GM12878 (cell line): ENCODE measurements at regions not wholly inside any gene's neighbourhood (a gene's known extent, or its start where the extent isn't known, plus 50 kb on each side); places are given as distances from the start of the nearest gene placed in this dataset.

ENCODE experiments used
- ATAC-seq: fragments of 200-7000 bp; cut with Tn5 transposase; 3 replicates; pipeline ENCODE4 v1.9.1; 2020; ENCODE audit warnings: mild to moderate bottlenecking, moderate library complexity
- BruUV-seq: library from RNA; stranded (reverse); fragments of 400-500 nt; replicated peaks from 2 replicates; lab custom pipeline; 2021; lab: Mats Ljungman, UMichigan
- CTCF ChIA-PET: fragments of 300-600 bp; sonication (Branson Sonifier 250); formaldehyde crosslinking; extraction: SDS; loops from one replicate; lab custom pipeline; 2021; ENCODE audit warnings: inconsistent platforms; lab: Yijun Ruan, JAX
- POLR2A ChIA-PET: fragments of 350-600 bp; formaldehyde crosslinking; extraction: SDS; loops from one replicate; lab custom pipeline; 2021; ENCODE audit warnings: inconsistent platforms; lab: Charles Lee
- RAD21 ChIA-PET: fragments of 300-600 bp; sonication (Branson Sonifier 250); formaldehyde crosslinking; loops from one replicate; lab custom pipeline; 2023; ENCODE audit warnings: antibody characterized with exemption; ENCODE audit not compliant: unreplicated experiment; lab: Charles Lee
- SMC1A ChIA-PET: fragments of 300-600 bp; sonication (Branson Sonifier 250); formaldehyde crosslinking; loops from one replicate; lab custom pipeline; 2023; ENCODE audit not compliant: unreplicated experiment, uncharacterized antibody; lab: Charles Lee
- DNase-seq: peaks from one replicate; pipeline ENCODE4 v3.0.0-alpha.2; 2011; ENCODE audit warnings: low read depth, low spot score
- FAIRE-seq: peaks from 3 replicates; lab custom pipeline; 2011; peaks lifted over from hg19 to GRCh38; lab: Jason Lieb, UNC
- H2AFZ ChIP-seq: 2 replicates; pipeline ENCODE4 v1.6.0; 2011; ENCODE audit warnings: low read depth, low read length, control low read depth; ENCODE audit not compliant: control insufficient read depth
- H3K27ac ChIP-seq: 2 replicates; pipeline ENCODE4 v1.5.1; 2011; ENCODE audit warnings: control low read depth; ENCODE audit not compliant: control insufficient read depth, insufficient read depth
- H3K27me3 ChIP-seq, 2 experiments: replicated peaks in 1 of 2; 2 replicates each; pipeline versions ENCODE4 v1.6.0 to v1.6.1; 2011; ENCODE audit warnings: low read length in 1 of 2; ENCODE audit not compliant: control insufficient read depth in 2 of 2, insufficient read depth in 2 of 2
- H3K36me3 ChIP-seq, 2 experiments: 2 replicates each; pipeline ENCODE4 v1.5.1; 2011; ENCODE audit warnings: low read length in 1 of 2; ENCODE audit not compliant: control insufficient read depth in 2 of 2, insufficient read depth in 2 of 2
- H3K4me1 ChIP-seq: 2 replicates; pipeline ENCODE4 v1.6.1; 2011; ENCODE audit warnings: mild to moderate bottlenecking, low read length, moderate library complexity, mixed read lengths; ENCODE audit not compliant: control insufficient read depth, insufficient read depth
- H3K4me2 ChIP-seq: 2 replicates; pipeline ENCODE4 v1.6.0; 2011; ENCODE audit warnings: control low read depth; ENCODE audit not compliant: control insufficient read depth, insufficient read depth
- H3K4me3 ChIP-seq: fragments of 200-600 bp; sonication (generic); 2 replicates; pipeline ENCODE4 v1.5.1; 2016
- H3K79me2 ChIP-seq: 2 replicates; pipeline ENCODE4 v1.6.0; 2011; ENCODE audit warnings: low read length; ENCODE audit not compliant: control insufficient read depth, insufficient read depth
- H3K9ac ChIP-seq: 2 replicates; pipeline ENCODE4 v1.8.0; 2011; ENCODE audit warnings: low read length, control low read depth, mixed read lengths; ENCODE audit not compliant: control insufficient read depth, insufficient read depth
- H3K9me3 ChIP-seq: replicated peaks from 3 replicates; pipeline ENCODE4 v1.5.1; 2011; ENCODE audit warnings: mild to moderate bottlenecking, low read length; ENCODE audit not compliant: control insufficient read depth, insufficient read depth
- H4K20me1 ChIP-seq: 2 replicates; pipeline ENCODE4 v1.6.0; 2011; ENCODE audit not compliant: control insufficient read depth, insufficient read depth
- ASH2L ChIP-seq: fragments of 300-600, 200-600 bp; sonication (generic); IDR thresholded peaks from 2 replicates; pipeline ENCODE4 v1.6.1; 2017; ENCODE audit warnings: low read depth, mild to moderate bottlenecking, borderline replicate concordance
- BCLAF1 ChIP-seq: fragments of 450-650 bp; IDR thresholded peaks from 2 replicates; pipeline ENCODE4 v1.6.1; 2017; ENCODE audit warnings: antibody characterized with exemption, mild to moderate bottlenecking, moderate library complexity
- E4F1 ChIP-seq: fragments of 450-650 bp; IDR thresholded peaks from 2 replicates; pipeline ENCODE4 v1.6.1; 2018; ENCODE audit warnings: borderline replicate concordance, mild to moderate bottlenecking; ENCODE audit not compliant: partially characterized antibody
- ETV6 ChIP-seq, 2 experiments: fragments of 450-650 bp in 1 of 2; IDR thresholded peaks in 1 of 2; conservative IDR thresholded peaks in 1 of 2; 2 replicates each; pipeline ENCODE4 v1.6.1; 2014; ENCODE audit warnings: antibody characterized with exemption in 1 of 2, borderline replicate concordance in 1 of 2, low read depth in 1 of 2, mild to moderate bottlenecking in 1 of 2, moderate library complexity in 1 of 2
- LARP7 ChIP-seq: fragments of 450-650 bp; IDR thresholded peaks from 2 replicates; pipeline ENCODE4 v1.6.1; 2017; ENCODE audit warnings: mild to moderate bottlenecking
- NBN ChIP-seq: fragments of 450-650 bp; IDR thresholded peaks from 2 replicates; pipeline ENCODE4 v1.6.1; 2016
- PAX5 ChIP-seq: IDR thresholded peaks from 2 replicates; pipeline ENCODE4 v1.6.1; 2011; ENCODE audit warnings: low read depth, low read length, borderline replicate concordance
- PKNOX1 ChIP-seq: fragments of 450-650 bp; IDR thresholded peaks from 2 replicates; pipeline ENCODE4 v1.6.1; 2016; ENCODE audit warnings: mild to moderate bottlenecking
- SMC3 ChIP-seq: IDR thresholded peaks from 2 replicates; pipeline ENCODE4 v1.6.1; 2011; ENCODE audit warnings: low read length, improper control_type of control experiment, borderline replicate concordance
- SUPT20H ChIP-seq: IDR thresholded peaks from 2 replicates; pipeline ENCODE4 v1.6.1; 2011; ENCODE audit warnings: low read depth, mild to moderate bottlenecking, low read length, moderate library complexity, borderline replicate concordance; ENCODE audit not compliant: control insufficient read depth
- ZNF622 ChIP-seq: fragments of 450-650 bp; IDR thresholded peaks from 2 replicates; pipeline ENCODE4 v1.6.1; 2017; ENCODE audit warnings: mild to moderate bottlenecking, inconsistent platforms
- WGBS: methylation state at CpG from one replicate; pipeline ENCODE4 v1.1.6; 2016; ENCODE audit warnings: low lambda C conversion rate; ENCODE audit not compliant: insufficient replicate concordance, insufficient coverage; ENCODE audit errors: missing lambda C conversion rate; 5-methylcytosine and 5-hydroxymethylcytosine counted together
- in situ Hi-C: fragments of 300-500 bp; cut with MboI; formaldehyde crosslinking; loops from 9 replicates; pipeline ENCODE4 v1.14.3; 2018; ENCODE audit warnings: mixed read lengths
- intact Hi-C: fragments of 100-400 bp; cut with micrococcal nuclease; formaldehyde crosslinking; loops from one replicate; pipeline ENCODE4 v1.14.2; 2022; ENCODE audit not compliant: unreplicated experiment
- TF ChIP-seq, protein P1 (sequence below): fragments of 450-650 bp; formaldehyde crosslinking; IDR thresholded peaks from 2 replicates; pipeline ENCODE4 v1.5.0; 2022; ENCODE audit warnings: mild to moderate bottlenecking, missing genetic modification characterization

- no peak for TF ChIP-seq ETV6 (conservative IDR thresholded peaks at IDR 0.05 in 1 of 2, IDR thresholded peaks at IDR 0.05 in 1 of 2; ENCODE audit: borderline replicate concordance in 1 of 2, low read depth in 1 of 2)
- TF ChIP-seq NBN, result no peak
- no peak for TF ChIP-seq ZNF622
- TF ChIP-seq, all 136 proteins: peak for 0
Observed at GRCh38 chr20:60528141-60528540, 569.9 kb downstream of the CDH26 start (continued).

GRCh38 chr20:60529149-60529548 lies 570.9 kb downstream of the CDH26 start:
- no peaks in the 10 kb centered on the region for H3K36me3 ChIP-seq
- no TSS peak for BruUV-seq
- ChIA-PET RAD21 (no interaction called here), SMC1A (no interaction called here), CTCF (no interaction called here), POLR2A (no interaction called here)
- no peaks in the 10 kb centered on the region for H3K79me2 ChIP-seq
- H3K27ac ChIP-seq, result no peak overlapping the region
- in situ Hi-C loops, result no loop called here
- no peaks in the 10 kb centered on the region for H3K27me3 ChIP-seq
- WGBS, result 21% methylated on average over 5 of the region's 5 CpGs
- H4K20me1 ChIP-seq, result no peaks in the 10 kb centered on the region
- no peak overlapping the region for H3K4me2 ChIP-seq
- H3K4me3 ChIP-seq, result no peak overlapping the region
- DNase-seq (no peak), ATAC-seq (no peak), FAIRE-seq (no peak)
- intact Hi-C loops, result no loop called here
- no peak overlapping the region for H2AFZ ChIP-seq
- no peaks in the 10 kb centered on the region for H3K4me1 ChIP-seq
- H3K9ac ChIP-seq, result no peak overlapping the region
- no peaks in the 10 kb centered on the region; the same call in 2 of the 3 replicates for H3K9me3 ChIP-seq
- TF ChIP-seq PKNOX1 (no peak), LARP7 (no peak), SUPT20H (no peak), PAX5 (no peak), BCLAF1 (no peak), ASH2L (no peak), E4F1 (no peak), SMC3 (no peak)
- TF ChIP-seq, protein P1, sequence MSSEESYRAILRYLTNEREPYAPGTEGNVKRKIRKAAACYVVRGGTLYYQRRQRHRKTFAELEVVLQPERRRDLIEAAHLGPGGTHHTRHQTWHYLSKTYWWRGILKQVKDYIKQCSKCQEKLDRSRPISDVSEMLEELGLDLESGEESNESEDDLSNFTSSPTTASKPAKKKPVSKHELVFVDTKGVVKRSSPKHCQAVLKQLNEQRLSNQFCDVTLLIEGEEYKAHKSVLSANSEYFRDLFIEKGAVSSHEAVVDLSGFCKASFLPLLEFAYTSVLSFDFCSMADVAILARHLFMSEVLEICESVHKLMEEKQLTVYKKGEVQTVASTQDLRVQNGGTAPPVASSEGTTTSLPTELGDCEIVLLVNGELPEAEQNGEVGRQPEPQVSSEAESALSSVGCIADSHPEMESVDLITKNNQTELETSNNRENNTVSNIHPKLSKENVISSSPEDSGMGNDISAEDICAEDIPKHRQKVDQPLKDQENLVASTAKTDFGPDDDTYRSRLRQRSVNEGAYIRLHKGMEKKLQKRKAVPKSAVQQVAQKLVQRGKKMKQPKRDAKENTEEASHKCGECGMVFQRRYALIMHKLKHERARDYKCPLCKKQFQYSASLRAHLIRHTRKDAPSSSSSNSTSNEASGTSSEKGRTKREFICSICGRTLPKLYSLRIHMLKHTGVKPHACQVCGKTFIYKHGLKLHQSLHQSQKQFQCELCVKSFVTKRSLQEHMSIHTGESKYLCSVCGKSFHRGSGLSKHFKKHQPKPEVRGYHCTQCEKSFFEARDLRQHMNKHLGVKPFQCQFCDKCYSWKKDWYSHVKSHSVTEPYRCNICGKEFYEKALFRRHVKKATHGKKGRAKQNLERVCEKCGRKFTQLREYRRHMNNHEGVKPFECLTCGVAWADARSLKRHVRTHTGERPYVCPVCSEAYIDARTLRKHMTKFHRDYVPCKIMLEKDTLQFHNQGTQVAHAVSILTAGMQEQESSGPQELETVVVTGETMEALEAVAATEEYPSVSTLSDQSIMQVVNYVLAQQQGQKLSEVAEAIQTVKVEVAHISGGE (CRISPR knock-in tag), result no peak
